Stimulated activated CD4-positive, alpha-beta T cell treated with anti-CD3 and anti-CD28 coated beads, Interleukin-4, amount 100 ng/mL, for 48 hours (primary cell): ENCODE measurements at regions not wholly inside any gene's neighbourhood (a gene's known extent, or its start where the extent isn't known, plus 50 kb on each side); places are given as distances from the start of the nearest gene placed in this dataset.

Experiments used
- DNase-seq, 2 donors: peaks; one replicate each; pipeline ENCODE4 v3.0.0-alpha.2; 2020; ENCODE audit warnings: low read depth in 2 of 2

DNA sequence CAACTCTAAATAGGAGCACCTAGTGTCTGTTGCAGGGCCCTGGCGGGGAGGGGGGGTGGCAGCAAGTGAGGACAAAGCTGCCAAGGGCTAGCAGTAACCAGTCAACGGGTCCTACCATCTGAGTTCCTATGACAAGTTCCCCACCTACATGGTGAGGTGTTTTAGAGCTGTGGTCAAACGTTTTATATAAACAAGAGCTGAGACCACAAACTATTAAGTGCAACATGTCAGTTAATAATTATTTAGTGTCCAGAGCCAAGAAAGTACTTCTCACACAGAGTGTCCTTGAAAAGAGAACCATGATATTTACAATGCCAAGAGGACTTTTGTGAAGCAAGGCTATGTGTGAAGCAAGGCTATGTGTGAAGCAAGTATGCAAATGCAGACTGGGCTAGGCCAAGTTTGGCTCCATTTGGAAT, 434.7 kb downstream of the TNS3 start:
- no peak for DNase-seq

DNA sequence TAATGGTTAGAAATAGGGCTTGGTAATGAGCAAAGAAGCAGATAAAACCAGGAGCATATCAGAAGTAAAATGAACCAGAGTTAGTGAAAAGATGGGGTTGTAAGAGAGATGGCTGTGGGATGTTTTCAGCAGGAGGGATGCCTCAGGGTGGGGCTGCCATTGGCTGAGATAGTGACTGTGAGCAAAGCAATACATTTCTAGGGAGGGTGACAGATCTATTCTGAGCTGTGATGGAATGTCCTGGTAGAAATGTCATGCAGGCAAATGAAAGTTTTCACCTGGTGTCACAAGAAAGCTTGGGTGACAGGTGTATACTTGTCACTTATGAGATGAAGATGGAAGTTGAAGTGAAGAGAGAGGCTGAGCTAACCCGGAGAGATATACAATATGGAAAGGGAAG, 435.9 kb downstream of the TNS3 start:
- no peak for DNase-seq

DNA sequence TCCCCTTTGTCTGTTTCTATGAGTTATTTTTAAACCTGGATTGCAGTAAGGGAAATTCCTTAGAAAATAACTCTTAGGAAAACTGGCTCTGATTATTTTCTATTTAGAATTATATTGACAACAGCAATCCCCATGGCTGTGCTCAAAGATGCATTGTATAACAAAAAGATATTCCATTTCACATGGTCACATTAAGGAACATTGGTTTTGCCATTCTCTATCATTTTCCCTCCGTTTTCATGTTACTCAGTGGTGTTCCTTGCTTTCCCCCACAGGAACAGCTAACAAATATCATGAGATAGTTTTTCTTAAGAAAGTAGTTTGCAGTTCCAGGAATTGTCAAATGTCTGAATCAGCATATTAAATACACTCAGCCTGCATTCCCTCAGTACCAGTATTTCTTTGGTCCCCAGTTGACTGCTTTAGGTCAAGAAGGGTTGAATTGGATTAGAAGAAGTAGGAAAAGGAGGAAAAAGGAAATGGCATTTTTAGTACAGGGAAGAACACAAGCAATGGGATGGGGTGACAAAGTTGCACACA, 436.7 kb downstream of the TNS3 start:
- DNase-seq, result no peak

DNA sequence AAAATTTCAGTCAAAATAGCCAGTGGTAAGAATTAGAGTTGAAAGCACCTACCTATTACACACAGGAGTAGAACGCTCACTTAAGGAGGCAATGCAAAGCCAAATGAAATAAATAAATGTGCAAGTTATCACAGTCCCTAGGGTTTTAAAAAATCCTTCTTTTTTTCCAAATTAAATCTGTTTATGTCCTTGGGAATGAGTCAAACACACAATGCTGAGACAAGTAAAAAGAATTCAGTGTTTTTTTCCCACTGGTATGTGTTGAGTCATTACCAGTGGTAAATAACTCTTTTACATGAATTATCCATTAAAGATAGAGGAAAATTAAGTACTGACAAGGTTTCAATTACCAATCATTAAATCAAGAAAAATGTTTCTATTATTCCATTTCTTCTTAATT, 438.6 kb downstream of the TNS3 start:
- no peak for DNase-seq

DNA sequence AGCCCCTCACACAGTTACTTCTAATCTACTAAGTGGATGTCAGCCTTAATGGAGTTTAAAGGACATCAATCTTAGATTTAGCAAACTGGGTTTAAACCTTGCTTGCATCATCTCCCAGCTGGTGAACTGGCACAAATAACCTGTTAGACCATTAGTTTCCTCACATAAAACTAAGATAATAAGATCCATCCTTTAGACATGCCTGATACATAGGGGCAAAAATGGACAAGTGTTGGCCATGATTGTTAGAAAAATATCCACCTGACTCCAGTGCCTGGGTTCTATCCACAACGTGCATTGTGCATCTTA, 439.1 kb downstream of the TNS3 start:
- no peak for DNase-seq

DNA sequence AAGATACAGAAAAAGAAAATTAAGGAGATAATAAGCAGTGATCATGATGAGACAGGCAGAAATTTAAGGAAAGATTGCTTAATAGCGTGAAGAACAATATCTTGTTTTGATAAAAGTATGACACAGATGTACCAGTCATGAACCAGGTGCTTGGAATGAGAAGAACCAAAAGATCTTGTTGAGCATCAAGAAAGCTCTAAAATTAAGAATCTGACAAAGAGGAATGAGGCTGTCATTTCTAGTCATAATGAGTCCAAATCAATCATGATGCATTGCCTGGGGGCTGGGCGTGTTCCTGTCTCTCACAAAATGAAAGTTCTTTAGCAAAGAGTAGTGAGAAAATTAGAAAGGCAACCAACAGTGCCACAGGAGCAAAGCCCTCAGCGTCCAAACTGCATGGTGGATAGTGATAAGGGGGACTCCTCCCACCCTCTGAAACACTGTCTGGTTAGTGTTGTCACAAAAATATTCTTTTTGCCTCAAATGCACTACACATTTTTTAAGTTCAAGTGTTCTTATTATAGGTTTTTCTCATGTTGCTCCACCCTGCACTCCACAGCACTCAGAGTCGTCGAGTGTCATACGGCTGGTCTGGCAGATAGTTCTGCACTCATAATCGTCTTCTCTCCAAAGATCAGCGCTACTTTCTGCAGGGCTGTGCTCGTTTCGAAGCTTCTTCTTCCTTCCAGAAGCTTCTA, 439.6 kb downstream of the TNS3 start:
- DNase-seq, result no peak

DNA sequence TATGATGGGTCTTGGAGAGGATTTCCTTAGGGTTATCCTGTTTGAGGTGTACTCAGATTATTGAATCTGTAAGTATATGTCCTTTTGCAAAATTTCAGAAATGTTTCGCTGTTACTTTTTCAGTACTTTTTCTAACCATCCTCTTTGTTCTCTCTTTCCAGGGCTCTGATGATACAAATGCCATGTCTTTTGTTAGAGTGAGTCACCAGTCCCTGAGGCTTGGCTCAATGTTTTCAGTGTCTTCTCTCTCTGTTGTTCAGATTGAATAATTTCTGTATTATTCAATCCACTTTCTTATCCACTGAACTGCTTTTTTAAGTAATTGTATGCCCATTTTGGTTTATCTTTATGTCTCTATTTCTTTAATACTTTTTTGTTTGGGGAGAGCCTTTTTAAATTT, 449.4 kb downstream of the TNS3 start:
- DNase-seq, result no peak

DNA sequence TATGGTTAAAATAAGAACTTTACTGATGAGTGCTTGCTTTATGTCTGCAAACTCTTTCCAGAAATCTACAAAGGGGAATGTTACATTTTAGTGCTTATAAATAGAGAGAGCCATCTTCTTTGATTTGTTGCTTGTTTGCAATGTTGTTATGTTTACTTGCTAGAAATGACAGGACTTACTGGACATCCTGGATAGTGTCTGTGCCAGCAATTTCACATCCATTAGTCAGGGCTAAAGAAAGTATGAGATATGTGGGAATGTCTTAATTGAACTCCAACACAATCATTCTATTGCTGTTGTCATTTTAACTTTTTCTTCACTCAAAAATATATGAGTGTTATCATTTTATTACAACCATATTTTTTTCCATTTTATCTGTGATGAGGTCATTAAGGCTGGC, 453.2 kb downstream of the TNS3 start:
- no peak for DNase-seq

DNA sequence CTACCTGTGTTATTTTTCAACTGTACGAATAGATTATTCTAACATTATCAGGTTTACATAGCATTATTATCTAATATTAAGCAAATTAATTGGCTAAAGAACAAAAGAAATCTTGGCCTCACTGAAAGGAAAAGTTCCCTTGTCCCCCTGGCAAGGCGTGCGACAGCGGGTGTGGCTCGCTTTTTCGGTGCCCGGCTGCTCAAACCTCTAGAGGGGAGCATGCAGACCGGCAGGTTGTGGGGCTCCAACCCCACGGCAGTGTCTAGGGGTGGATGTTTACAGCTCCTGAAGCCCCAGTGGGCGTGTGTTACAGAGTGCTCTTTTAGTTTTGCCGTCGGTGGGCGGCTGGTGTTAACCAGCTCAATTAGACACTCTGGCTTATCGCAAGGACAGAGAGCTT, 456.4 kb downstream of the TNS3 start:
- DNase-seq, result no peak

DNA sequence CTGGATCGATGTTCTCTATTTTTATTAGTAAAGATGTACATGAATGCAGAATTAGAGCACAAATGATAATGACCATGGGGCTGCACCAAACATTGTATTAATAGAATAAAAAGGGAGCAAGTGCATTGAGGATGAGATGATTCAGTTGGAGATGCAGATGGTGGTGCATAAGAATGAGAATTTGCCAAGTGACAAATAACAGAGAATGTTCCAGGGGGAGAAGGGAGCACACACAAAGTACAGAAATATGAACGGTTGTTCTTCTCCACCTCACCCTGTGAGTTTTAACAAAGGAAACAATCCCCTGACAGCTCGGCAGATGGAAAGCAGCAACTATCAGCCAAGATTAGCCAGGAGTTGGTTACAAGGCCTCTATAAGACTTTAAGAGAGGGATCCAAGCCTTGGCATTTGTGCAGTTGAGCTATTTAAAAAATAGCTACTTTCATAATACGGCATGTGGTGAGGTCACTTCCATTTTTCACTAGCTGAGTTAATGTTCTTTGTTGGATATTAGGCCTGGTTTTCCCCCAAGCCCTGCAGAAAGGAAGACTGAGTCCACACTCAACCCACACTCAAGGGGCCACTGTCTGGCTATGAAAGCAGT, 462.5 kb downstream of the TNS3 start:
- no peak for DNase-seq

DNA sequence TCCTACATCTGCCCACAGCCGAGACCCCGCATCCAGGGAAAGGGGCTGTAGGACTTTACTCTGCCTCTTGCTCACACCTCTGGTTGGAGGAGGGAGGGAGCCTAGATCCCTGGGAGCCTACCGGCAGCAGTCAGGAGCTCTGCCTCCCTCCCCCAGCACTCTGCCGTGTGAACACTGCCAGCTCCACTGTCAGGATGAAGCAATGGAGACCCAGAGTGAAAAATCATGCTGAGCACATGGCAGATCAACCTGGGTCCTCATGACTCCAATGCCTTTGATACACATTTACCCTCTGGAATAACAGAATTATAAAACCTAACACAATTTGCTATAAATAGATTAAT, 477.7 kb downstream of the TNS3 start:
- DNase-seq, result no peak

DNA sequence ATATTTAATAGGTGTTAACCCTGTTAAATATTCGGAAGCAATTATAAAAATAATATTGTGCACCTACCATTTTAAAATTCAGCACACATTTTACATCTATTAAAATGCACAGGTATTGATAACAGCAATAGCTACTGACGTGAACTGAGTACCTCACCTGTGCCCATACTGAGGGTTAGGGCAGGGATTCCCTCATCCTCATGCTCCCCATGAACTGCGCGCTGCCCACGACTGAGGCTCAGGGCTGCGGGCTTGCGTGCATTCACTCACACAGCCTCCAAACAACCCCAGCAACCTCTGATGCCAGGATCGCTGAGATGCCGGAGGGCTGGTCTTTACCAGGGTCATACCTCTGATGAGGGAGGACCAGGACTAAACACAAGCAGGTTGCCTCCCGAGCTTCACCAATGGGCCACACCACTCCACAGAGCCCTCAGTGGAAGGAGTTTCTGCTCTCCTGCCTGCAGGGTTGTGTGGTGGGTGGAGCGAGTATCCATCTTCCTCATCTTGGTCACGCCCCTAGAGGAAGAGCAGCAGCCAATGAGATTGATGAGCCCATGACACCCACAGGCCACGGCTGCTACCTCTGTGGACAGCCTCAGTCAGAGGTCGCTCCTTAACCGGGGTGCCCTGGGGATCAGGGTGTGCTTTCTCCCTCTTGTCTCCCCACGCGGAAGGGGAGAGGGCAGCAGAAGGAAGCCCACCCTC, 478.3 kb downstream of the TNS3 start:
- no peak for DNase-seq

DNA sequence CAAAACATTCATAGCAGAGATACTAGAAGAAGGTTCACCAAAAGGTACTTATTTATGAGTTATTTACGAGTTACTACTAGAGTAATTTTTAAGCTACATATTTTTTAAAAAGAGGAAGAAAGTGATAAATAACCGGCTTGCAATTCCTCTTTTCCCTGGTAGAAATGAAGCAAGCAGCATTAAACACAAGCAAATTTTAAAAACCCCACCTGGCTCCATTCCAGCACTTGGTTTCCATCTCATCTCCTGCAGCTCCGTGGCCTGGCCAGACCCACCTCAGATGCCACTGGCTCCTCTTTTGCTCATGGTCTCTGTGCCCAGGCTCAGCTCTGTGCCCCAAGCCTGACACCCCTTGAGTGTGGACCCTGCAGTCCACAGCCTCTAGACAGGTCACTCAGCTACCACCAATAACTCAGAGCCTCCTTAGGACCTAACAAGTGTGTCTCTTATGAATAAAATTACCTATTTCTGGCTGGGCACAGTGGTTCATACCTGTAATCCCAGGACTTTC, 479.5 kb downstream of the TNS3 start:
- no peak for DNase-seq

DNA sequence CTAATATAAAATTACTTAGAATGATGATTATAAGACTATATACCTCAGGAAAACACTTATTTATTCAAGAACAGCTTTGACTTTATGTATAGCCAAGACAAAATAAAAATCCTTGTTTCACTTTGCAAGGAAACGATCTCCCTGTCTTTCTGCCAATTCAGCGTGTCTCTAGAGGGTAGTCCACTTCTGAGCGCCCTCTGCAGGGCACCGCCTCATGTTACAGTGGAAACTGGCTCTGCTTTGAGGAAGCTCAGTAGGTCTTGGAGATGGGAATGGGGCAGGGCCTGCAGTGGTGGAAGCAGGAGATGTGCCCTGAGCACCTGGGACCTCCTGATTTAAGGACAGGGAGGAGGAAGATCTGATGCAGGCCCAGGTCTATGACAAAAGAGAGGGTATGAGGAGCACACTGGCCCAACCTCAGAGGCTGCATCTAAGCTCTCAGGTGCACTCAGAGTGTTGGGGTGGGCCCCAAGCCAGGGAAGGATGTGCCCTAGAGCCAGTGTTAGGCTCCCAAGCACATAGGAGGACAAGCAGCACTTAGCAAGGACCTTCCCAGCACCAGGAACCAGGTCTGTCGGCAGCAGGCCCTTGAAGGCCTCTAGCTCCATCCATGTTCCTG, 481.0 kb downstream of the TNS3 start:
- DNase-seq, result no peak

DNA sequence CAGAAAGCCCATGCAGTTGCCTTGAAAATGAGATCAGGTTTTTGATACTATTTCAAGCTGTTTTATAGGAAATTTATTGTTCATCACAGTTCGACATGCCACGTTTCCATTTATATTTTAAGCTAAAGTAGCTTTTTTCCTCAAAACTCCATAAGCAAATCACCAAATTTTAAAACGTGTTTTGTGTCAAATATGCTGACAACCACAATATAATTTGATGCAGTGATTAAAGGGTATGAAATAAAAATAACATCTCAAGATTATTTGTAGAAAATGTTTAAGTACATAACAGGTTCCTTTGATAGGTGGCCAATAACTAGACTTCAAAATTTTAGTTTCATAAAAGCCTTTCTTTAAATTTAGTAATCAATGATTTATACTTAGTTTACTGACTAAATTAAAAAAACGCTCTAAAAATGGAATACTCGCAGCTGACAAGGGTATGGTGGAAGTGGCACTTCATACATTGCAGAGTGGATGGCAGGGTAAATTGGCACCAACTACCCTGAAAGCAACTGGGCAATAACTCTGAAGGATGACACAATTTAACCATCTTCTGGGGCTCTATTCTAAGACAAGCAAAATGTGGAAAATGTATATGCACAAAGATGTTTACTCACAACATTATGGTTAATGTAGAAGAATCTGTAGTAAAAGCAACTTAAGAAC, 481.6 kb downstream of the TNS3 start:
- no peak for DNase-seq

DNA sequence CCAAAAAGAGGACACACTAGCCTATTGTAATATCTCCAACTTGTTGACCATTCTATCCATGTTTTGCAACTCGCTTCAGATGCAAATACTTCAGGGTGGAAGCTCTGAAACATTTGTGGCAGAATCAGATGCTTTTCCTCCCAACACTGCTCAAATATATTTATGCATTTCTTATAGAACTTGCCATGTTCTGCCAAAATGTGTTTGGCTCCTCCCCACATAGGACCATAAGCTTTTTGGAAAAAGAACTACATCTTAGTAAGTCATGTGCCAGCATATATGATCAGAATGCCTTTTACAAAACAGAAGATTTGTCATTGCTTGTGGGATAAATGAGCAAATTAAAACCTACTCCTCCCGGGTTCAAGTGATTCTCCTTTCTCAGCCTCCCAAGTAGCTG, 484.5 kb downstream of the TNS3 start:
- DNase-seq, result no peak

DNA sequence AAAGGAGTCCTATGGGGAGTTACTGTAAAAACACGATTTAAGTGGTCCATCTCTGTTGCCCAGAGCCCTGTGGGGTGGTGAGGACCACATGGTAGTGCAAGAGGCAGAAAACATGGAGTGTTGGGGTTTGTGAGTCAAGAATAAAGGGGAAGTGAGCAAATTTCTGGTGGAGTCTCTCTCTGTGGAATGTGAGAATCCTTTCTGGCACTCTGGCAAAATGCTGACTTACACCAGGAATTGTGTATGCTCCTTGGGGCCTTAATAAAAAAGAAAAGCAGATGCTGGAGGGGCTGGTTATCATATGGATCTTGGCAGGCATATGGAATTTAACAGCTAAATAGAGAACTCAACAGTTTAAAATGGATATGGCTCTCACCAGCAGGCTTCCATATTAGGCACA, 486.0 kb downstream of the TNS3 start:
- no peak for DNase-seq

DNA sequence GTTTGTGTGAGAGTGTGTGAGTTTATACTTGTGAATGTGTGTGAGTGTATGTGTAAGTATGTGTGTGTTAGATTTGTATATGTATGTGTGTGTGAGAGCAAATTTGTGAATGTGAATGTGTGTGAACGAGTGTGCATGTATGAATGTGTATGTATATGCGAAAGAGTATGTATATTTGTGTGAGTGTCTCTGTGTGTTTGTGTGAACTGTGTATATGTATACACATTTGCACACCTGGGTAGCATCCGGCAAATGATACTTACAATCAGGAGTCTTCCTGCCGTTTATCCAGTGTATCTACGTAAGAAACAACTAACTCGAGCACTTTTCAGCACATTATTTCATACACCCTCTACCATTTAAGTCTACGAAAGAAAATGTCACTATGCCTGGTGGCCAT, 487.4 kb downstream of the TNS3 start:
- DNase-seq, result no peak

DNA sequence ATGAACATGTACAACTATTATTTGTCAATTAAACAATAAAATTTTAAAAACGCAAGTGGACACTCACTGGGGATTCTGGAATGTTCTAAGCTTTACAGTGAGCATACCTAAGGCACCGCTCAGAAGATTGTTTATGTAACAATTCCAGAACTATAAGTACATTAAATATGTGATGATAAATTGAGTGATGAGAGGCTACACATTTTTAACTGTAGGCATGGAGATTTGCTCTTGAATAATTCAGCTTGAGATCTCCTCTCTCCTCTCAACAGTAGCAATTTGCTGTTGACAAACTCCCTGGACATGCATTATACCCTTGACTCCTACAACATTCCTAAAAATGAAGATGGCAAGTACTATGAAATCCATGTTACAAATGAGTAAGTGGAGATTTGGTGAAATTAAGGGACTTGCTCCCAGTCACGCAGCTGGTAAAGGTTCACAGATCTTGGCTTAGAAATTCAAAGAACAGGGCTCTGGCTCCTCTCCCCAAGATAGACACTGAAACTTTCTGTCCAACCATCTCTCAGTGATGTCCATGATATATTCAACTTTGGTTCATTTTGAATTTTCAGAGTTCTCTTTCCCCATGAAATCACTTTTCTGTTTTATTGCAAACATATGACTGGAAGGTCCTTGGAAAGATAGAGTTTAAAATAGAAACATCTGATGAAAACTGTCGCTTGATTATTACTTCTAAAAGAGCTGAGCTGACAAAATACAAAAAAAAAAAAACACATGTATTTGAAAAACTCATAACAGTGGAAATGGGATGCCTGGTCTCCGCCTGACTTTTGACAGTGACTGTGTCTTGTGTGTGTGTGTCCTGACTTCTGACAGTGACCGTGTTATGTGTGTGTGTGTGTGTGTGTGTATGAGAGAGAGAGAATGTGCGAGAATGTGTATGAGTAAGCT, 488.3 kb downstream of the TNS3 start:
- DNase-seq, result no peak

DNA sequence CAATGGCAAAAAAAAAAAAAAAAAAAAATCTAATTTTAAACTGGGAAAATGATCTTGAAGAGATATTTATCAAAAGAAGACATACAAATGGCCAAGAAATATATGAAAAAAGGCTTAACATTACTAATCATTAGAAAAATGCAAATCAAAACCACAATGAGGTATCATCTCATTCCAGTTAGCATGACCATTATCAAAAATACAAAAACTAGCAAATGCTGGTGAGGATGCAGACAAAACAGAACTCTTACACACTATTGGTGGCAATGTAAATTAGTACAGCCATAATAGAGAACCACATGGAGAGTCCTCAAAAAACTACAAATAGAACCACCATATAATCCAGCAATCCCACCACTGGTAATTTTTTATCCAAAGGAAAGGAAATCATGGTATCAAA, 489.6 kb downstream of the TNS3 start:
- DNase-seq, result no peak

DNA sequence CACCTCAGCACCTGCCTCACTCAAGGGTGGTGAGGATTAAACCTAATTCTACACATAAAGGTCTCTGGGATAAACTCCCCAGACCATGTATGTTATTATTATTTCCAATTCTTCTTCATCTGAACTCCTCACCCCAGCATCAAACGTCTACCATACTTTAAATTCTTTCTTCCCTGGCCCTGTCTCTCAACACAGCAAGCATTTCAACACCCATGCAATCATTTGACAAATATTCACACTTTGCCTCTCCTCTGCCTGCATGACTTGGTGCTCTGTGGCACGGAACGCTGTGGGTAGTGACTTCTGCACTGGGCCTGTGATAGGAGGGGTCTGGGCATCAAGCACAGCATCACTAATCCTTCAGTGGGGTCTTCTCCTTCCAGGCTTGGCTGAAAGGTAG, 490.8 kb downstream of the TNS3 start:
- no peak for DNase-seq
